HepG2 (cell line): ENCODE measurements at regions not wholly inside any gene's neighbourhood (a gene's known extent, or its start where the extent isn't known, plus 50 kb on each side); places are given as distances from the start of the nearest gene placed in this dataset.
"Not testable (repeated sequence)": the region's sequence is repeated elsewhere in the genome, so short reads cannot be mapped to it uniquely, and the experiment has no call there.

Experiments
- ATAC-seq: fragments of 200-7000 bp; cut with Tn5 transposase; 3 replicates; pipeline ENCODE4 v1.9.1; 2020; ENCODE audit warnings: mild to moderate bottlenecking, moderate library complexity
- BruUV-seq: library from RNA; stranded (reverse); fragments of 400-500 nt; replicated peaks from 2 replicates; lab custom pipeline; 2021; lab: Mats Ljungman, UMichigan
- CTCF ChIA-PET: fragments of 300-600 bp; formaldehyde crosslinking; extraction: SDS; loops from one replicate; lab custom pipeline; 2021; ENCODE audit warnings: low total read pairs, inconsistent platforms, low intra/inter-chr PET ratio; lab: Yijun Ruan, JAX
- POLR2A ChIA-PET: fragments of 350-600 bp; sonication (Branson Sonifier 250); formaldehyde crosslinking; loops from one replicate; lab custom pipeline; 2020; ENCODE audit warnings: antibody characterized with exemption, inconsistent platforms; lab: Yijun Ruan, JAX
- DNase-seq: peaks from one replicate; pipeline ENCODE4 v3.0.0-alpha.2; 2015; ENCODE audit warnings: low spot score
- FAIRE-seq: peaks from 3 replicates; lab custom pipeline; 2011; peaks lifted over from hg19 to GRCh38; lab: Jason Lieb, UNC
- H2AFZ ChIP-seq: one replicate; pipeline ENCODE4 v1.6.1; 2011; ENCODE audit warnings: low read length, inconsistent platforms
- H3K27ac ChIP-seq: fragments of 300-600 bp; 3 replicates; pipeline ENCODE4 v1.8.0; 2011; ENCODE audit warnings: mixed run types, mild to moderate bottlenecking, mixed read lengths, low read length, inconsistent platforms; ENCODE audit not compliant: insufficient read depth; ENCODE audit errors: extremely low read length
- H3K27me3 ChIP-seq, 2 experiments: fragments of 200-600 bp in 1 of 2; 2 replicates in 1 of 2; 3 replicates in 1 of 2; pipeline versions ENCODE4 v1.6.0 to v1.8.0; 2011; ENCODE audit warnings: low read length in 2 of 2, mild to moderate bottlenecking in 2 of 2, moderate library complexity in 2 of 2, inconsistent platforms in 1 of 2; ENCODE audit not compliant: insufficient read depth in 2 of 2, control insufficient read depth in 1 of 2
- H3K36me3 ChIP-seq, 2 experiments: fragments of 200-600 bp in 1 of 2; replicated peaks in 1 of 2; 2 replicates in 1 of 2; 3 replicates in 1 of 2; pipeline versions ENCODE4 v1.5.1 to v1.8.0; 2011; ENCODE audit warnings: low read length in 2 of 2, inconsistent platforms in 1 of 2; ENCODE audit not compliant: insufficient read depth in 2 of 2, control insufficient read depth in 1 of 2
- H3K4me1 ChIP-seq: 2 replicates; pipeline ENCODE4 v1.5.1; 2012; ENCODE audit warnings: low read length, inconsistent platforms; ENCODE audit not compliant: insufficient read depth
- H3K4me2 ChIP-seq: 2 replicates; pipeline ENCODE4 v1.6.0; 2011; ENCODE audit warnings: low read depth, low read length, inconsistent platforms
- H3K4me3 ChIP-seq, 3 experiments: fragments of 200-600 bp in 1 of 3; sonication (generic), shearing (Covaris generic) in 1 of 3; replicated peaks in 1 of 3; 2 replicates each; pipeline ENCODE4 v1.5.1; 2011 to 2016; ENCODE audit warnings: low read length in 3 of 3, inconsistent platforms in 2 of 3, low read depth in 2 of 3, mild to moderate bottlenecking in 2 of 3, control low read depth in 1 of 3, mixed read lengths in 1 of 3; ENCODE audit not compliant: insufficient read depth in 1 of 3
- H3K79me2 ChIP-seq: one replicate; pipeline ENCODE4 v1.6.1; 2011; ENCODE audit warnings: low read length, inconsistent platforms; ENCODE audit not compliant: insufficient read depth
- H3K9ac ChIP-seq: 2 replicates; pipeline ENCODE4 v1.6.0; 2011; ENCODE audit warnings: mild to moderate bottlenecking, low read depth, low read length, inconsistent platforms; ENCODE audit not compliant: insufficient read depth
- H3K9me3 ChIP-seq: 2 replicates; pipeline ENCODE4 v1.5.1; 2012; ENCODE audit warnings: mild to moderate bottlenecking, low read length
- H4K20me1 ChIP-seq: 2 replicates; pipeline ENCODE4 v1.6.0; 2011; ENCODE audit warnings: inconsistent platforms, mild to moderate bottlenecking, low read length, moderate library complexity; ENCODE audit not compliant: insufficient read depth
- HOXA9 ChIP-seq: sonication (generic); formaldehyde crosslinking; IDR thresholded peaks from 2 replicates; pipeline ENCODE4 v1.8.1; 2022; ENCODE audit warnings: missing genetic modification reagents, mild to moderate bottlenecking, moderate library complexity, borderline replicate concordance
- TBX3 ChIP-seq: fragments of 450-650 bp; IDR thresholded peaks from 2 replicates; pipeline ENCODE4 v1.6.1; 2017; ENCODE audit warnings: antibody characterized with exemption, mild to moderate bottlenecking, inconsistent platforms, borderline replicate concordance
- TFDP2 ChIP-seq: sonication (generic); formaldehyde crosslinking; IDR thresholded peaks from 2 replicates; pipeline ENCODE4 v1.4.0; 2020; ENCODE audit warnings: missing genetic modification reagents
- TP53 ChIP-seq: sonication (generic); formaldehyde crosslinking; conservative IDR thresholded peaks from 2 replicates; pipeline ENCODE4 v1.4.0; 2020; ENCODE audit warnings: missing genetic modification reagents
- ZBTB1 ChIP-seq: sonication (generic); formaldehyde crosslinking; IDR thresholded peaks from 2 replicates; pipeline ENCODE4 v1.4.0; 2020; ENCODE audit warnings: missing genetic modification reagents, borderline replicate concordance
- ZBTB38 ChIP-seq: sonication (generic); formaldehyde crosslinking; IDR thresholded peaks from 2 replicates; pipeline ENCODE4 v1.5.1; 2020; ENCODE audit warnings: mild to moderate bottlenecking, missing genetic modification reagents
- ZNF296 ChIP-seq: sonication (generic); formaldehyde crosslinking; conservative IDR thresholded peaks from 2 replicates; pipeline ENCODE4 v1.5.0; 2020; ENCODE audit warnings: mild to moderate bottlenecking, missing genetic modification reagents
- ZNF652 ChIP-seq: IDR thresholded peaks from 2 replicates; pipeline ENCODE4 v1.6.1; 2016; ENCODE audit warnings: low read depth, borderline replicate concordance
- WGBS: methylation state at CpG from one replicate; pipeline ENCODE4 v1.1.6; 2017; ENCODE audit warnings: low lambda C conversion rate; 5-methylcytosine and 5-hydroxymethylcytosine counted together
- in situ Hi-C: cut with HindIII; loops from 2 replicates; pipeline ENCODE4 v1.10.0; 2017; ENCODE audit warnings: low pct_unique_long_range_greater_than_20kb; ENCODE audit not compliant: extremely low pct_ligation_motif_present
- intact Hi-C: fragments of 100-400 bp; cut with micrococcal nuclease; formaldehyde crosslinking; loops from one replicate; pipeline ENCODE4 v1.10.0; 2022; ENCODE audit not compliant: unreplicated experiment
- TF ChIP-seq, protein P1 (sequence below): sonication (generic); formaldehyde crosslinking; IDR thresholded peaks from 2 replicates; pipeline ENCODE4 v1.8.0; 2022; ENCODE audit warnings: mild to moderate bottlenecking, missing genetic modification reagents, moderate library complexity
- TF ChIP-seq, protein P2 (sequence below): sonication (generic); formaldehyde crosslinking; IDR thresholded peaks from 2 replicates; pipeline ENCODE4 v1.5.0; 2020; ENCODE audit warnings: missing genetic modification reagents

DNA sequence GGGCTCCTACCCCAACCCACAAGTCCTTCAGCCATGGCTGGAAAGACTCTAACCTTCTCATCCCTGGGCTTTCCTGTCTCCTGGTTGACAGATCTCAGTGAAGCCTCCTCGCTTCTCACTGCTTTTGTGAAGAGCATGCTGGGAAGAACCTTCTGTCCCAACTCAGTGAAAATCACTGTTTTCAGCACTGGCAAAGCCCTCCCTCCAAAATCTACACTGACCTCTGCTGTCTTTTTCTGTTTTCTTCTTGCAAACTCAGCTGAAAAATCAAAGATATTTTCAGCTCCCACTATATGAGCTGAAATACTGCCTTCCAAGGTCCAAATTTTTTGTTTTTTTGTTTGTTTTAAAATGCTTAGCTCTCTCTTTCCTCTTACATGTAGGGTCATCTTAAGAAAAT lies 266.3 kb upstream of the AGAP1 start (continued):
- TF ChIP-seq, protein P1, sequence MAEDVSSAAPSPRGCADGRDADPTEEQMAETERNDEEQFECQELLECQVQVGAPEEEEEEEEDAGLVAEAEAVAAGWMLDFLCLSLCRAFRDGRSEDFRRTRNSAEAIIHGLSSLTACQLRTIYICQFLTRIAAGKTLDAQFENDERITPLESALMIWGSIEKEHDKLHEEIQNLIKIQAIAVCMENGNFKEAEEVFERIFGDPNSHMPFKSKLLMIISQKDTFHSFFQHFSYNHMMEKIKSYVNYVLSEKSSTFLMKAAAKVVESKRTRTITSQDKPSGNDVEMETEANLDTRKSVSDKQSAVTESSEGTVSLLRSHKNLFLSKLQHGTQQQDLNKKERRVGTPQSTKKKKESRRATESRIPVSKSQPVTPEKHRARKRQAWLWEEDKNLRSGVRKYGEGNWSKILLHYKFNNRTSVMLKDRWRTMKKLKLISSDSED (CRISPR knock-in tag) = no peak
- no peak for TF ChIP-seq ZBTB1
- no peak for TF ChIP-seq TP53 (CRISPR knock-in tag)
- no peak for TF ChIP-seq ZNF652 (CRISPR knock-in tag)
- no peak for TF ChIP-seq TFDP2 (CRISPR knock-in tag)
- no peak for TF ChIP-seq HOXA9 (CRISPR knock-in tag)
- TF ChIP-seq TBX3 = no peak
- TF ChIP-seq ZBTB38 (CRISPR knock-in tag) = no peak
- TF ChIP-seq ZNF296 (CRISPR knock-in tag) = no peak
- TF ChIP-seq, protein P2, sequence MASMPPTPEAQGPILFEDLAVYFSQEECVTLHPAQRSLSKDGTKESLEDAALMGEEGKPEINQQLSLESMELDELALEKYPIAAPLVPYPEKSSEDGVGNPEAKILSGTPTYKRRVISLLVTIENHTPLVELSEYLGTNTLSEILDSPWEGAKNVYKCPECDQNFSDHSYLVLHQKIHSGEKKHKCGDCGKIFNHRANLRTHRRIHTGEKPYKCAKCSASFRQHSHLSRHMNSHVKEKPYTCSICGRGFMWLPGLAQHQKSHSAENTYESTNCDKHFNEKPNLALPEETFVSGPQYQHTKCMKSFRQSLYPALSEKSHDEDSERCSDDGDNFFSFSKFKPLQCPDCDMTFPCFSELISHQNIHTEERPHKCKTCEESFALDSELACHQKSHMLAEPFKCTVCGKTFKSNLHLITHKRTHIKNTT (CRISPR knock-in tag) = no peak

DNA sequence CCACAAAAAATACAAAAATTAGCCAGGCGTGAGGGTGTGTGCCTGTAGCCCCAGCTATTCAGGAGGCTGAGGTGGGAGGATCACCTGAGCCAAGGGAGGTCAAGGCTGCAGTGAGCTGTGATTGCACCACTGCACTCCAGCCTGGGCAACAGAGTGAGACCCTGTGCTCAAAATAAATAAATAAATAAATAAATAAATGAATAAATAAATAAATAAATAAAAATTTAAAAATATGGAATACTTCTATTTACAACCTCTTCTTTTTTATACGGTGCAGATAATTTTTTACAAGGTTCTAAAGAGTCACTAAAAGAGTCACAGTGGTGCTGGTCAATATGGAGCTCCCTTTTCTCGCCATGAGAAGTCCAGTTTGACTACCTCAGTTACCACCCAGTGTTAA lies 265.4 kb upstream of the AGAP1 start:
- POLR2A ChIA-PET, H3K4me1 ChIP-seq: not testable (repeated sequence)
- 38% methylated on average over 3 of the region's 3 CpGs for WGBS

More for the DNA sequence above, 265.4 kb upstream of the AGAP1 start:
- H2AFZ ChIP-seq, DNase-seq, H3K79me2 ChIP-seq, H3K9me3 ChIP-seq, H3K4me3 ChIP-seq, H3K9ac ChIP-seq, ATAC-seq, H3K4me2 ChIP-seq, FAIRE-seq, BruUV-seq, H4K20me1 ChIP-seq, H3K27ac ChIP-seq, CTCF ChIA-PET, in situ Hi-C loops, intact Hi-C loops, H3K36me3 ChIP-seq: not testable (repeated sequence)
- peaks cover 4 to 84% of the 10 kb centered on the region in 2 experiments; a peak in 4 of 5 replicates for H3K27me3 ChIP-seq
